Epithelial cell of proximal tubule (primary cell): ENCODE measurements at regions not wholly inside any gene's neighbourhood (a gene's known extent, or its start where the extent isn't known, plus 50 kb on each side); places are given as distances from the start of the nearest gene placed in this dataset.

ENCODE experiments used
- DNase-seq: peaks from one replicate; pipeline ENCODE4 v3.0.0-alpha.2; 2011; ENCODE audit warnings: low read depth
- H3K4me3 ChIP-seq: 2 replicates; pipeline ENCODE4 v1.5.1; 2011; ENCODE audit warnings: low read depth, mild to moderate bottlenecking, low read length
- TF ChIP-seq, protein P1 (sequence below): conservative IDR thresholded peaks from 2 replicates; pipeline ENCODE4 v1.5.1; 2012; ENCODE audit warnings: low read depth, mild to moderate bottlenecking, low read length

DNA sequence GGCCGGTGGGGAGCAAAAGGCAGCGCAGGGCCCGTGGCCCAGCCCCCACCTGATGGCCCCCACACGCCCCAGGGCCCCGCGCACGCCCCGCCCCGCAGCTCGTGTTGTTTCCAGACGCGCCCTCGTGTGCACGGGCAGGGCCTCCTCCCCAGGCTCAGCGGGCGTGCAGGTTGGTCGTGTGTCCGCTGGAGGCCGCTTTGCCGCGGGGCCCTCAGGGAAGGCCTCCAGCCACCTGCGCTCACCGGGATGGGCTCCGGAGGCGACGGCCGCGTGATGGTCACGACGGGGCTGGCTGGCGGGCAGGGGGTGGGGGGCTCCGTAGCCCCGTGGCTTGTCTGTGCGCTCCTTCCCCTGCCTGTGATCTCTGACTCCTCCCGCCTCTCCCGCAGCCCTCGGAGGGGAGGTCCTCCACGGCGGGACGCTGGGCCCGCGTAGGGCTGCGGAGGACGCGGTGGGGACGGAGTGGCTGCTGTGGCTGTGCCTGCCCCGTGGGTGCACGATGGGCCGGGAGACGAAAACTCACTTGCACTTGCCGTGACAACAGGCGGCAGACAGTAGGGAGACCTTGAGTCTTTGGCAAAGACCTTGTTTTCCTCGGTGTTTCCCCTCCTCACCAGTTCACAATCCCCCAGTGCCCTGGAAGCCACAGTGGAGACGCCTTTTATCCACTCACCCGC, 67.1 kb downstream of the RTP5 start:
- no peak overlapping the region for H3K4me3 ChIP-seq
- TF ChIP-seq, protein P1, sequence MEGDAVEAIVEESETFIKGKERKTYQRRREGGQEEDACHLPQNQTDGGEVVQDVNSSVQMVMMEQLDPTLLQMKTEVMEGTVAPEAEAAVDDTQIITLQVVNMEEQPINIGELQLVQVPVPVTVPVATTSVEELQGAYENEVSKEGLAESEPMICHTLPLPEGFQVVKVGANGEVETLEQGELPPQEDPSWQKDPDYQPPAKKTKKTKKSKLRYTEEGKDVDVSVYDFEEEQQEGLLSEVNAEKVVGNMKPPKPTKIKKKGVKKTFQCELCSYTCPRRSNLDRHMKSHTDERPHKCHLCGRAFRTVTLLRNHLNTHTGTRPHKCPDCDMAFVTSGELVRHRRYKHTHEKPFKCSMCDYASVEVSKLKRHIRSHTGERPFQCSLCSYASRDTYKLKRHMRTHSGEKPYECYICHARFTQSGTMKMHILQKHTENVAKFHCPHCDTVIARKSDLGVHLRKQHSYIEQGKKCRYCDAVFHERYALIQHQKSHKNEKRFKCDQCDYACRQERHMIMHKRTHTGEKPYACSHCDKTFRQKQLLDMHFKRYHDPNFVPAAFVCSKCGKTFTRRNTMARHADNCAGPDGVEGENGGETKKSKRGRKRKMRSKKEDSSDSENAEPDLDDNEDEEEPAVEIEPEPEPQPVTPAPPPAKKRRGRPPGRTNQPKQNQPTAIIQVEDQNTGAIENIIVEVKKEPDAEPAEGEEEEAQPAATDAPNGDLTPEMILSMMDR, result no peak
- no peak for DNase-seq

DNA sequence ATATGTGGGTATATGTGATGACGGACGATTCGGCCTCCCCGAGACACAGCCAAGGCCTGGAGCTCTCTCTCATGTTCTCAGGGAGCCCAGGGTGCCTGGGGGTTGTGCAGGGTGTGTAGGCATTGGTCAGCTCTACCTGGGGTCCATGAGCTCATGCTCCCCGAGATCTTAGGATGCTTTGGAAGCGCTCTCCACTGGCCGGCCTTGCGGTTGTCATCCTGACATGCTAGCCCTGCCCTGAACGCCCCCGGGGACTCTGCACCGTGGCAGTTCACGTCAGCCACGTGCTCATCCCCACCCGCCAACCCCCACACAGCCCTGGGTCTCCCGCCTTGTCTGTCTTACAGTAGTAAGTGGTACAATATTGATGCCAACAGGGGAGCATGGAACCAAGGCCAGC, 67.8 kb downstream of the RTP5 start:
- DNase-seq, result no peak
- no peak overlapping the region for H3K4me3 ChIP-seq
- TF ChIP-seq, protein P1, result no peak

DNA sequence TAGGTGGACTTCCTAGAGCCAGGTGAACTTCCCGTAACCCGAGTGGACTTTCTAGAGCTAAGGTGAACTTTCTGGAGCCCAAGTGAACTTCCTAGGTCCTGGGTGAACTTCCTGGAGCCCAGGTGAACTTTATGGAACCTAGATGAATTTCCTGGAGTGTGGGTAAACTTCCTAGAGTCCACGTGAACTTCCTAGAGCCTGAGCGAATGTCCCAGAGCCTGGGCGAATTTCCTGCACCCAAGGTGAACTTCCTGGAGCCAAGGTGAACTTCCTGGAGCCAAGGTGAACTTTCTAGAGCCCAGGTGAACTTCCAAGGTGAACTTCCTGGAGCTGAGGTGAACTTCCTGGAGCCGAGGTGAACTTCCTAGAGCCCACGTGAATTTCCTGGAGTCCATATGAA, 70.0 kb downstream of the RTP5 start:
- no peak overlapping the region for H3K4me3 ChIP-seq
- no peak for DNase-seq
- TF ChIP-seq, protein P1, result no peak

DNA sequence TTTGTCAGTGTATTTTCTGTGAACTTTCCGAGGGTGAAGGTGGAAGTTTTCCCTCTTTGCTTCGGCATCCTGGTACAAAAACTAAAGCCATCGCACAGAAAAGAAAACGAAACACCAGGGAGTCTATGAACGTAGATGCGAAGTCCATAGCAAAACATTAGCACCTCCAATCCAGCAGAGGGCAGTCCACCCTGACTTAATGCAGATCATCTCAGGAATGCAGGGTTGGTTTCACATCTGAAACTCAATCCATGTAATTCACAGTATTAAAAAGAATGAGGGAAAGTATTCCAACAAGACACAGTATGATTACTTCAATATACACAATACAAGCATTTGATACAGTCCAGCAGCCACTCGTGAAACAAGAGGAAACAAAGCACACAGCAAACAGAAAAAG, 70.8 kb downstream of the RTP5 start:
- H3K4me3 ChIP-seq, result no peak overlapping the region
- no peak for DNase-seq
- TF ChIP-seq, protein P1, result peak; percentile 48

DNA sequence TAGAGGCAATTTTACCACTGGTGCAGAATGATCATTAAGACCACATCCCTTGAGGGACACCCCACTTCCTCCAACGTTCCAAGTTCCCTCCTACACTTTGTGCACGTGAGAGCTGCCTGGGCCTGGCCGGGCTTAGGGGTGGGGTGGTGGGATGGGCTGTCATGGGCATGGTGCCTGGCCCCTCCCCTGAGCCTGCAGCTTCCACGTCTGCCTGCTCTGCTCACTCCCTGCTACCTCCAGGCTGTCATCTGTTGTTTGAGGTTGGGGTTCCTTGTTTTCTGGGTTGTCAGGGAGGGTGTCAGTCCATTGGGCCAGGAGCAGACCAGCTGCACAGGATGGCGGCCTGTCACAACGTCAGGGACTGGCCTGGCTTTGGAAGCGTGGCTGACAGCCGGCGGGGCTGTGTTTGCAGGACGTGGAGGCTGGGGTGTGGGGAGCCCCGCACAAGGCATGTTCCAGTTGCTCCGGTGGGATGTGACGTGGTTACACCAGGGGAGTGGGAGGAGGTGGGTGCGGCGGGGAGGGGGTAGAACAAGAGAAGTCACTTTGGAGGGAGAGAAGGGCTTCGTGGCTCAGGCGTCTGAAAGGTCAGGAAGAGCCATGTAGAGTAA, 72.3 kb downstream of the RTP5 start:
- TF ChIP-seq, protein P1, result no peak
- DNase-seq, result no peak
- no peak overlapping the region for H3K4me3 ChIP-seq

DNA sequence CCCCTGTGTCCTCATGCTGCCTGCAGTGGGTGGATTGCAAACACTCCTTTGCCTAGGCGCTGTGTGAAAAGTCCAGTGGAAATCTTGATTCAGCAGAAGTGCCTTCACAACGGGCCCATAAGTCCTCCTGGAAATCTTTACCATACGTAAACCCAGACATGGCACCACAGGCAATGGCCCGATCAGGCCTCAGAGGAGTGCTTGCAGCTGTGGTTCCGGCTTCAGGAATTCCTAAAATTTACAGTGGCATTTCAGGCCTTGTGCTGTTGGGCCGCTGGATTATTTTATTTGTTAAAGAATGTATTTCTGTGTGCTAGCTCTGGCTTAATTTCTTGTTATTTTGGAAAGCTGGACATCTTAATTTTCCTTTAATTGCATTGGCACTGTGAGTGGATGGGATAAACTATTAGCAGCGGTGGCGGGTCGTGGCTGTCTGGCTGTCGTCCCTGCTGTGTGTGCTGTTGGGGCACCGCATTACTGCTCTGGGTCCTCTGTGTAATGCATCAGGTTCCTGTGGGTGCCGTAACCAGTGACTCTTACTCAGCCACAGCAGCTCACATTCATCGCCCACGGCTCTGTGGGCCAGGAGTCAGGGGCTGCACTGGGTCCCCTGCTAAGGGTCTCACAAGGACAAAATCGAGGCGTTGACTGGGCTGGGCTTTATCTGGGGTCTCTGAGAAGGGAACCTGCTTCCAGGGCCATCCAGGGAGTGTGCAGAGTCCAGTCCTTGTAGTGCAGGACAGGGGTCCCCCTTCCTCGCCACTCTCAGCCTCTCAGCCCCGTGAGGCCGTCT, 73.1 kb downstream of the RTP5 start:
- no peak for DNase-seq
- H3K4me3 ChIP-seq, result no peak overlapping the region
- TF ChIP-seq, protein P1, result no peak
